ENCODE measurements at regions not wholly inside any gene's neighbourhood (a gene's known extent, or its start where the extent isn't known, plus 50 kb on each side); places are given as distances from the start of the nearest gene placed in this dataset.

DNA sequence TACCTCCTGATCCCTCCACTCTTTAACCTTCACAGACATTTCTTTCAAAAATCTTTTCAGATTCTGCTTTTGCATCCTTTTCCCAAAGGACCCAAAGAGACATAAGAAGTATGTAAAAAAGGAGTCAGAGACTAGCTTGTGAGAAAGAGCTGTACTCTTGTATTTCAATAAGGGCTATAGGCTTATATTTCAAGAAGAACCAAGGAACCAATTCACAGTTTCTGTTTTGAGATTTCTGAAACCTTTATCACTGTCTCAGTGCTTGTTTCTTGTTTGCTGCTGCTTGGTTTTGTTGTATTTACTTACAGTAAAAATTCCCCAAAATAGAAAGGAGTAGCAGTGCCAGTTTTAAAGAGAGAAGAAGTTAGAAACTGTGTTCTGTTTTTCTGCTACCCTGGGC is 461.6 kb upstream of the ID4 start:
- Histone ChIP-seq H3K4me3 (IDR thresholded peaks at IDR 0.05; ENCODE audit: insufficient read depth, low read depth, low read length) (no peak overlapping the region), H2AFZ (ENCODE audit: low read depth) (no peak overlapping the region), H3K27me3 (ENCODE audit: insufficient read depth, low read depth) (no peaks in the 10 kb centered on the region), H3K27ac (no peak overlapping the region), H4K20me1 (ENCODE audit: insufficient read depth) (no peaks in the 10 kb centered on the region), H3K36me3 (ENCODE audit: insufficient read depth) (no peaks in the 10 kb centered on the region), H3K4me2 (no peak overlapping the region), H3K9ac (no peak overlapping the region), H3K4me1 (ENCODE audit: low read depth, poor library complexity, severe bottlenecking) (peaks cover 6% of the 10 kb centered on the region), H3K79me2 (ENCODE audit: insufficient read depth, low read depth) (no peaks in the 10 kb centered on the region)
- no peak for TF ChIP-seq CTCF (conservative IDR thresholded peaks at IDR 0.05; ENCODE audit: low read depth, low read length)

- no peaks in the 10 kb centered on the region for H4K20me1 ChIP-seq (ENCODE audit: insufficient read depth)
- H2AFZ ChIP-seq (ENCODE audit: low read depth), result no peak overlapping the region
- H3K4me2 ChIP-seq, result no peak overlapping the region
- no peaks in the 10 kb centered on the region for H3K36me3 ChIP-seq (ENCODE audit: insufficient read depth)
- no peaks in the 10 kb centered on the region for H3K27me3 ChIP-seq (ENCODE audit: insufficient read depth, low read depth)
- no peak overlapping the region for H3K9ac ChIP-seq
- no peak for TF ChIP-seq CTCF (conservative IDR thresholded peaks at IDR 0.05; ENCODE audit: low read depth, low read length)
- H3K27ac ChIP-seq, result no peak overlapping the region
- no peak overlapping the region for H3K4me3 ChIP-seq (IDR thresholded peaks at IDR 0.05; ENCODE audit: insufficient read depth, low read depth, low read length)
- no peaks in the 10 kb centered on the region for H3K79me2 ChIP-seq (ENCODE audit: insufficient read depth, low read depth)
- H3K4me1 ChIP-seq (ENCODE audit: low read depth, poor library complexity, severe bottlenecking), result peaks cover 6% of the 10 kb centered on the region
Observed at GRCh38 chr6:19377722-19378121, 459.4 kb upstream of the ID4 start.

GRCh38 chr6:19380293-19380692 is 456.9 kb upstream of the ID4 start:
- H3K4me2 ChIP-seq, result no peak overlapping the region

GRCh38 chr6:19382676-19383075 is 454.5 kb upstream of the ID4 start:
- no peak overlapping the region for H2AFZ ChIP-seq (ENCODE audit: low read depth)
- no peaks in the 10 kb centered on the region for H3K27me3 ChIP-seq (ENCODE audit: insufficient read depth, low read depth)
- no peak overlapping the region for H3K4me3 ChIP-seq (IDR thresholded peaks at IDR 0.05; ENCODE audit: insufficient read depth, low read depth, low read length)

More at GRCh38 chr6:19380293-19380692, 456.9 kb upstream of the ID4 start:
- Histone ChIP-seq H2AFZ (ENCODE audit: low read depth) (no peak overlapping the region), H4K20me1 (ENCODE audit: insufficient read depth) (no peaks in the 10 kb centered on the region), H3K4me3 (IDR thresholded peaks at IDR 0.05; ENCODE audit: insufficient read depth, low read depth, low read length) (no peak overlapping the region), H3K9ac (no peak overlapping the region), H3K36me3 (ENCODE audit: insufficient read depth) (no peaks in the 10 kb centered on the region), H3K4me1 (ENCODE audit: low read depth, poor library complexity, severe bottlenecking) (peaks cover 6% of the 10 kb centered on the region), H3K79me2 (ENCODE audit: insufficient read depth, low read depth) (no peaks in the 10 kb centered on the region), H3K27ac (no peak overlapping the region), H3K27me3 (ENCODE audit: insufficient read depth, low read depth) (no peaks in the 10 kb centered on the region)
- no peak for TF ChIP-seq CTCF (conservative IDR thresholded peaks at IDR 0.05; ENCODE audit: low read depth, low read length)

More at GRCh38 chr6:19382676-19383075, 454.5 kb upstream of the ID4 start:
- H3K79me2 ChIP-seq (ENCODE audit: insufficient read depth, low read depth), result no peaks in the 10 kb centered on the region
- no peak for TF ChIP-seq CTCF (conservative IDR thresholded peaks at IDR 0.05; ENCODE audit: low read depth, low read length)
- no peak overlapping the region for H3K9ac ChIP-seq
- no peaks in the 10 kb centered on the region for H4K20me1 ChIP-seq (ENCODE audit: insufficient read depth)
- H3K36me3 ChIP-seq (ENCODE audit: insufficient read depth), result no peaks in the 10 kb centered on the region
- no peak overlapping the region for H3K4me2 ChIP-seq
- H3K4me1 ChIP-seq (ENCODE audit: low read depth, poor library complexity, severe bottlenecking), result no peaks in the 10 kb centered on the region
- H3K27ac ChIP-seq, result no peak overlapping the region
